ENCODE measurements at regions not wholly inside any gene's neighbourhood (a gene's known extent, or its start where the extent isn't known, plus 50 kb on each side); places are given as distances from the start of the nearest gene placed in this dataset.

- H3K27ac ChIP-seq (ENCODE audit: low read depth, low read length), result peak overlapping the region; percentile 98
- peak overlapping the region; percentile 82 for H3K9ac ChIP-seq (ENCODE audit: low read length)
- H4K20me1 ChIP-seq (ENCODE audit: low read depth, low read length), result no peaks in the 10 kb centered on the region
- H3K27me3 ChIP-seq (ENCODE audit: low read length), result no peaks in the 10 kb centered on the region
- H3K9me2 ChIP-seq (replicated peaks; ENCODE audit: insufficient read depth, low read length), result no peaks in the 10 kb centered on the region
- H3F3A ChIP-seq (ENCODE audit: insufficient read depth), result peaks cover 50% of the 10 kb centered on the region
- peak overlapping the region; percentile 58 for H3K4me2 ChIP-seq (ENCODE audit: low read depth, low read length, poor library complexity, severe bottlenecking)
- TF ChIP-seq EZH2phosphoT487 (conservative IDR thresholded peaks at IDR 0.05; ENCODE audit: low read length), result no peak
- no peak for TF ChIP-seq CTCF (IDR thresholded peaks at IDR 0.05; ENCODE audit: insufficient read depth, low read length, poor library complexity, severe bottlenecking)
- H3K4me3 ChIP-seq (ENCODE audit: insufficient read depth, low read length, poor library complexity, severe bottlenecking), result no peak overlapping the region
- H3K9me3 ChIP-seq (ENCODE audit: insufficient read depth, low read length), result no peaks in the 10 kb centered on the region
- no peaks in the 10 kb centered on the region for H3K36me3 ChIP-seq (ENCODE audit: low read length)
- no peak overlapping the region for H2AFZ ChIP-seq (ENCODE audit: low read depth, low read length, severe bottlenecking)
- peaks cover 13% of the 10 kb centered on the region; the same call in 1 of the 2 replicates for H3K79me2 ChIP-seq (ENCODE audit: insufficient read depth, low read length)
These were observed 58.5 kb downstream of the IGLL5 start for GRCh38 chr22:22946131-22946530.

DNA sequence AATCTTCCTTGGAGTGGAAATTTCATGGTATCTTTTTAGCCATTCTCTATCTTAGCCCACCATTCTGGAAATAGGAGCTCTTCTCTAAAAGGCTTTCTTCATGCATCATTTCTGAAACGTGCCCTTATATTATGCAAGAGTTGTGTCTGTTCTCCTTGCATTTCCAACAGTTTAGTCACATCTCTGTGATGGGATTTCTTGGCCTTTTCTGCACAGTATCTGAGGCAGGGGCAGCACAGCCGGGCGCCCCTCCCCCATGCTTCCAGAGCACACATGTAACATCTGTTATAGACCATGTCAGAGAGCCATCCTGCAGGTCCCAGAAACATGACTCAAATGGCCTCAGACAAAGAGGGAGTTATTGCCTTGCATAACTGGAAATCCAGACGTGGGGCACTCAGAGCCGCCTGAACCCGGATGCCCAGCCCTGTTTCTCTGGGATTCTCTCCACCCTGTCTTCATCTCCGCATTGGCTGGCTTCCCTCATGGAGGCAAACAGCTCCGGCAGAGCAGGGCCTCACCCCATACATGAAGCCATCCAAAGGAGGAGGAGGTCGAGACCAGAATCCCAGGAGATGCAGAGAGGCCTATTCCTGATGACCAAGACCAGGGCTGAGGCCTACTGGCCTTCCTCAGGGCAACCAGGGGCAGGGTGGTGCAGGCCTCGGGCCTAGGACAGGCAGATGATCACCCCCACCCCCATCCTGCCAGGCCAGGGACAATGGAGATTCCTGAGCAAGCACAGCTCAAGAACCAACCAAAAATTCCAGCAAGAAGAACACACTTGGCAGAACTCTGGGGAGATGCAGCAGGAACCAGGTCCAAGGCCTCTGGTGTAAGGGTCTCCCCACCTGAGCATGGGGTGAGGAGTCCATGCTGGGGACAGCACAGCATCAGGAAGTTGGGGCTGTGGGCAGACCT is 61.3 kb downstream of the IGLL5 start:
- H3K27ac ChIP-seq (ENCODE audit: low read depth, low read length), result peak overlapping the region; percentile 95
- 0 out of 2 replicates have a peak overlapping the region, but pooled peaks have one; percentile 34 for H3K9ac ChIP-seq (ENCODE audit: low read length)
- peaks cover 62% of the 10 kb centered on the region for H3F3A ChIP-seq (ENCODE audit: insufficient read depth)
- H3K27me3 ChIP-seq (ENCODE audit: low read length), result no peaks in the 10 kb centered on the region
- no peak overlapping the region for H3K4me2 ChIP-seq (ENCODE audit: low read depth, low read length, poor library complexity, severe bottlenecking)
- H3K4me3 ChIP-seq (ENCODE audit: insufficient read depth, low read length, poor library complexity, severe bottlenecking), result no peak overlapping the region
- no peaks in the 10 kb centered on the region for H3K36me3 ChIP-seq (ENCODE audit: low read length)
- no peaks in the 10 kb centered on the region for H3K9me3 ChIP-seq (ENCODE audit: insufficient read depth, low read length)
- H3K9me2 ChIP-seq (replicated peaks; ENCODE audit: insufficient read depth, low read length), result no peaks in the 10 kb centered on the region
- H4K20me1 ChIP-seq (ENCODE audit: low read depth, low read length), result no peaks in the 10 kb centered on the region
- TF ChIP-seq EZH2phosphoT487 (conservative IDR thresholded peaks at IDR 0.05; ENCODE audit: low read length), result no peak
- TF ChIP-seq CTCF (IDR thresholded peaks at IDR 0.05; ENCODE audit: insufficient read depth, low read length, poor library complexity, severe bottlenecking), result no peak
- H3K79me2 ChIP-seq (ENCODE audit: insufficient read depth, low read length), result no peaks in the 10 kb centered on the region
- H2AFZ ChIP-seq (ENCODE audit: low read depth, low read length, severe bottlenecking), result no peak overlapping the region

DNA sequence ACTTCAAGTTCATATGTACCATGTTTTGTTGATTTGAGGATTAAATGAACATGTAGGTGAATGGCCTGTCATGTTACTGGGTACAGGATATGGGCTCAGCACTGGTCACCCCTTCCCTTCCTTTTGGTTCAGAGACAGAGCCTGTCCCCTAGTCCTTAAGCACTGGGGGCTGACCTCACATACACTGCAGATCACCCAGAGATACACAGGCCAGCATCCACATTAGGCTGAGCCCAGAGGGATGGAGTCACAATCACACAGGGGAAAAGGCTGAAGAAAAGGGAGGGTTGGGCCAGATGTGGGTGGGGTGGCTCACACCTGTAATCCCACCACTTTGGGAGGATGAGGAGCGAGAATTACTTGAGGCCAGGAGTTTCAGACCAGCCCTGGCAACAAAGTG is 62.3 kb downstream of the IGLL5 start:
- Histone ChIP-seq H3K36me3 (ENCODE audit: low read length) (no peaks in the 10 kb centered on the region), H3K27ac (ENCODE audit: low read depth, low read length) (peak overlapping the region; percentile 95), H3F3A (ENCODE audit: insufficient read depth) (peaks cover 64% of the 10 kb centered on the region), H3K9ac (ENCODE audit: low read length) (peak overlapping the region; percentile 34), H4K20me1 (ENCODE audit: low read depth, low read length) (no peaks in the 10 kb centered on the region), H3K4me2 (ENCODE audit: low read depth, low read length, poor library complexity, severe bottlenecking) (peak overlapping the region; percentile 25), H3K79me2 (ENCODE audit: insufficient read depth, low read length) (no peaks in the 10 kb centered on the region), H3K27me3 (ENCODE audit: low read length) (no peaks in the 10 kb centered on the region), H2AFZ (ENCODE audit: low read depth, low read length, severe bottlenecking) (no peak overlapping the region), H3K4me3 (ENCODE audit: insufficient read depth, low read length, poor library complexity, severe bottlenecking) (no peak overlapping the region), H3K9me2 (replicated peaks; ENCODE audit: insufficient read depth, low read length) (no peaks in the 10 kb centered on the region), H3K9me3 (ENCODE audit: insufficient read depth, low read length) (no peaks in the 10 kb centered on the region)
- TF ChIP-seq CTCF (IDR thresholded peaks at IDR 0.05; ENCODE audit: insufficient read depth, low read length, poor library complexity, severe bottlenecking), result no peak
- TF ChIP-seq EZH2phosphoT487 (conservative IDR thresholded peaks at IDR 0.05; ENCODE audit: low read length), result no peak
